ENCODE measurements at regions not wholly inside any gene's neighbourhood (a gene's known extent, or its start where the extent isn't known, plus 50 kb on each side); places are given as distances from the start of the nearest gene placed in this dataset.

DNA sequence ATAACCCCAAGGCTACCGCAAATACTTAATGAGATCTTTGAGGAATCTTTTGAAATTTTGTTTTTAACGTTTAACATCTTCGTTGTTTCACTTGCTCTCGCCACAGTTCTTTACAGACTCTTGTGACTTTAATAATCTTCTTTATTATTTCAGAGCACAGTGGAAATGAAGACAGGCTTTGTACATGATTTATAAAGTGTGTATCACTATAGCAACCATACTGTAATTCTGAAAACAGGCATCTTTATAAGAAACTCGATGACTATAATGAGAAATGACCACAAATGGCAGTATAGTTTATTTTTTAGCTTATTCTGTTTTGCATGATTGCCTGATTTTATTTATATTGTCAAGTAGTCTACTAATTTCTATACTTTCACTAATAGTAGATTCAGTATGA lies 224.4 kb upstream of the GALNTL6 start:
- intact Hi-C loops (cut with micrococcal nuclease) (no loop called here), dilution Hi-C loops (cut with MboI; ENCODE audit: extremely low pct_ligation_motif_present, low sequenced_read_pairs) (no loop called here)
- H3K4me2 ChIP-seq (ENCODE audit: insufficient read depth, low read length): no peak overlapping the region
- H3K9me3 ChIP-seq (replicated peaks; ENCODE audit: control insufficient read depth, insufficient read depth, low read length): peaks cover under 1% of the 10 kb centered on the region
- H3K36me3 ChIP-seq (ENCODE audit: control insufficient read depth in 2 of 2, extremely low read depth in 1 of 2, insufficient read depth in 2 of 2, low read length in 2 of 2): no peaks in the 10 kb centered on the region
- BruUV-seq (replicated peaks): no TSS peak
- no peaks in the 10 kb centered on the region for H3K27me3 ChIP-seq (ENCODE audit: control insufficient read depth in 2 of 2, insufficient read depth in 2 of 2, low read length in 2 of 2)
- no peaks in the 10 kb centered on the region for H3K79me2 ChIP-seq (ENCODE audit: control insufficient read depth, insufficient read depth, low read length)
- no peaks in the 10 kb centered on the region for H3K4me1 ChIP-seq (ENCODE audit: control insufficient read depth, extremely low read depth, insufficient read depth, low read length)
- no peak overlapping the region for H2AFZ ChIP-seq (ENCODE audit: low read depth, low read length)
- no peaks in the 10 kb centered on the region for H4K20me1 ChIP-seq (replicated peaks; ENCODE audit: control insufficient read depth, extremely low read depth, insufficient read depth, low read length)
- POLR2A ChIA-PET: no interaction called here
- no peak for FAIRE-seq
- H3K27ac ChIP-seq (ENCODE audit: insufficient read depth, low read depth, low read length): no peak overlapping the region
- no peak for DNase-seq (ENCODE audit: low read depth, low spot score)
- no peak overlapping the region for H3K9ac ChIP-seq (replicated peaks; ENCODE audit: extremely low read depth, insufficient read depth, low read length)
- H3K9me1 ChIP-seq (replicated peaks; ENCODE audit: control insufficient read depth, extremely low read depth, insufficient read depth, low read length): no peaks in the 10 kb centered on the region
- H3K4me3 ChIP-seq (replicated peaks in 1 of 3; ENCODE audit: insufficient read depth in 1 of 3, low read depth in 1 of 3, low read length in 3 of 3): no peak overlapping the region
- CTCF ChIA-PET: no interaction called here
- TF ChIP-seq POLR2A (IDR thresholded peaks at IDR 0.05; ENCODE audit: low read depth, low read length) (no peak), MYC (IDR thresholded peaks at IDR 0.05; ENCODE audit: low read depth, low read length) (no peak)

- FAIRE-seq: no peak
These were observed 225.1 kb upstream of the GALNTL6 start for GRCh38 chr4:171588051-171588545.

More at GRCh38 chr4:171588051-171588545, 225.1 kb upstream of the GALNTL6 start:
- ChIA-PET POLR2A (no interaction called here), CTCF (no interaction called here)
- H3K79me2 ChIP-seq (ENCODE audit: control insufficient read depth, insufficient read depth, low read length): no peaks in the 10 kb centered on the region
- no peaks in the 10 kb centered on the region for H3K27me3 ChIP-seq (ENCODE audit: control insufficient read depth in 2 of 2, insufficient read depth in 2 of 2, low read length in 2 of 2)
- TF ChIP-seq GATA2 (IDR thresholded peaks at IDR 0.05; ENCODE audit: insufficient read depth, insufficient read length, low read depth, low read length) (no peak), JUN (IDR thresholded peaks at IDR 0.05; ENCODE audit: borderline replicate concordance, insufficient read depth, insufficient read length, low read depth) (no peak), POLR2A (IDR thresholded peaks at IDR 0.05; ENCODE audit: low read depth, low read length) (no peak), CTCF (IDR thresholded peaks at IDR 0.05; ENCODE audit: extremely low read depth in 1 of 2, insufficient read depth in 1 of 2, low read depth in 1 of 2, low read length in 2 of 2) (no peak), MYC (IDR thresholded peaks at IDR 0.05; ENCODE audit: low read depth, low read length) (no peak), FOS (IDR thresholded peaks at IDR 0.05; ENCODE audit: borderline replicate concordance, insufficient read depth, low read length) (no peak), EZH2 (IDR thresholded peaks at IDR 0.05; ENCODE audit: borderline replicate concordance, low read depth, low read length, severe bottlenecking) (no peak), POLR2AphosphoS5 (IDR thresholded peaks at IDR 0.05; ENCODE audit: insufficient read depth, low read depth, low read length) (no peak), MAX (IDR thresholded peaks at IDR 0.05; ENCODE audit: insufficient read depth, insufficient read length) (no peak)
- no peaks in the 10 kb centered on the region for H3K9me3 ChIP-seq (replicated peaks; ENCODE audit: control insufficient read depth, insufficient read depth, low read length)
- no peak overlapping the region for H2AFZ ChIP-seq (ENCODE audit: low read depth, low read length)
- H4K20me1 ChIP-seq (replicated peaks; ENCODE audit: control insufficient read depth, extremely low read depth, insufficient read depth, low read length): no peaks in the 10 kb centered on the region
- H3K4me2 ChIP-seq (ENCODE audit: insufficient read depth, low read length): no peak overlapping the region
- H3K27ac ChIP-seq (ENCODE audit: insufficient read depth, low read depth, low read length): no peak overlapping the region
- no peak overlapping the region for H3K4me3 ChIP-seq (replicated peaks in 1 of 3; ENCODE audit: insufficient read depth in 1 of 3, low read depth in 1 of 3, low read length in 3 of 3)
- H3K36me3 ChIP-seq (ENCODE audit: control insufficient read depth in 2 of 2, extremely low read depth in 1 of 2, insufficient read depth in 2 of 2, low read length in 2 of 2): no peaks in the 10 kb centered on the region
- DNase-seq (ENCODE audit: low read depth, low spot score): no peak
- no peaks in the 10 kb centered on the region for H3K9me1 ChIP-seq (replicated peaks; ENCODE audit: control insufficient read depth, extremely low read depth, insufficient read depth, low read length)
- no TSS peak for BruUV-seq (replicated peaks)
- intact Hi-C loops (cut with micrococcal nuclease): no loop called here
- no peaks in the 10 kb centered on the region for H3K4me1 ChIP-seq (ENCODE audit: control insufficient read depth, extremely low read depth, insufficient read depth, low read length)
- dilution Hi-C loops (cut with MboI; ENCODE audit: extremely low pct_ligation_motif_present, low sequenced_read_pairs): no loop called here
- H3K9ac ChIP-seq (replicated peaks; ENCODE audit: extremely low read depth, insufficient read depth, low read length): no peak overlapping the region
